Spleen (tissue), 11 donors: ENCODE measurements at regions not wholly inside any gene's neighbourhood (a gene's known extent, or its start where the extent isn't known, plus 50 kb on each side); places are given as distances from the start of the nearest gene placed in this dataset.

Experiments
- DNase-seq: peaks from one replicate; pipeline ENCODE4 v3.0.0-alpha.2; 2020
- H3K27ac ChIP-seq, 8 donors: fragments of 200-600 bp; sonication (generic) in 7 of 8; 1 replicate in 4 of 8; 2 replicates in 4 of 8; pipeline versions ENCODE4 v1.5.0 to v1.8.0; 2016 to 2021; ENCODE audit warnings: inconsistent platforms in 4 of 8, mild to moderate bottlenecking in 4 of 8, moderate library complexity in 1 of 8
- H3K27me3 ChIP-seq, 7 donors: fragments of 200-600 bp; sonication (generic) in 6 of 7; replicated peaks in 1 of 7; 1 replicate in 4 of 7; 2 replicates in 3 of 7; pipeline versions ENCODE4 v1.5.0 to v1.8.0; 2016 to 2021; ENCODE audit warnings: inconsistent platforms in 3 of 7, mild to moderate bottlenecking in 1 of 7
- H3K36me3 ChIP-seq, 6 donors: fragments of 200-600 bp; sonication (generic) in 5 of 6; 1 replicate in 4 of 6; 2 replicates in 2 of 6; pipeline versions ENCODE4 v1.5.0 to v1.8.0; 2016 to 2021; ENCODE audit warnings: inconsistent platforms in 2 of 6
- H3K4me1 ChIP-seq, 6 donors: fragments of 200-600 bp; sonication (generic) in 5 of 6; 1 replicate in 3 of 6; 2 replicates in 3 of 6; pipeline versions ENCODE4 v1.5.0 to v1.8.0; 2016 to 2021; ENCODE audit warnings: inconsistent platforms in 3 of 6
- H3K4me3 ChIP-seq, 8 donors: fragments of 200-600 bp; sonication (generic) in 7 of 8; 1 replicate in 4 of 8; 2 replicates in 4 of 8; pipeline versions ENCODE4 v1.5.0 to v1.8.0; 2016 to 2021; ENCODE audit warnings: inconsistent platforms in 4 of 8, mild to moderate bottlenecking in 4 of 8, moderate library complexity in 2 of 8
- H3K9me3 ChIP-seq, 8 donors: fragments of 200-600 bp; sonication (generic) in 7 of 8; 1 replicate in 4 of 8; 2 replicates in 4 of 8; pipeline versions ENCODE4 v1.5.0 to v1.8.0; 2016 to 2021; ENCODE audit warnings: inconsistent platforms in 4 of 8
- POLR2A ChIP-seq, 3 donors: fragments of 450-650 bp; IDR thresholded peaks; one replicate each; pipeline ENCODE4 v1.5.1; 2017; ENCODE audit warnings: antibody characterized with exemption in 3 of 3, mild to moderate bottlenecking in 1 of 3
- POLR2AphosphoS5 ChIP-seq, 3 donors: sonication (generic); formaldehyde crosslinking; IDR thresholded peaks; one replicate each; pipeline ENCODE4 v1.5.1; 2017; ENCODE audit warnings: antibody characterized with exemption in 3 of 3
- WGBS, 5 donors: extraction: QIAGEN DNeasy Blood & Tissue Kit in 3 of 5; methylation state at CpG; one replicate each; pipeline versions ENCODE4 v1.1.5 to v1.1.7; 2013 to 2018; 5-methylcytosine and 5-hydroxymethylcytosine counted together
- intact Hi-C: fragments of 100-400 bp; cut with DNase I; formaldehyde crosslinking; loops from one replicate; pipeline ENCODE4 v1.15.0; 2023; ENCODE audit warnings: low total_unique reads
- TF ChIP-seq, protein P1 (sequence below), 11 experiments: fragments of 200-600 bp in 7 of 11; fragments of 450-650 bp in 4 of 11; sonication (generic) in 4 of 11; IDR thresholded peaks in 8 of 11; conservative IDR thresholded peaks in 3 of 11; 1 replicate in 7 of 11; 2 replicates in 4 of 11; pipeline versions ENCODE4 v1.4.0 to v1.8.0; 2016 to 2021; ENCODE audit warnings: antibody characterized with exemption in 11 of 11, inconsistent platforms in 4 of 11, mild to moderate bottlenecking in 1 of 11
- donor health status: healthy with polysubstance abuse.
- donor health status: DM: no; HTN: no; CAD: no; lungs with moderate emphysema.
- donor health status: DM: no; HTN: no; CAD: no.
- donor health status: Bipolar disorder and iron deficiency.
- donor health status: healthy.
- donor health status: DM: no; HTN: no; CAD: no.
- donor health status: DM: yes; HTN: yes; CAD: no.

GRCh38 chr16:52647588-52647987 is 100.6 kb upstream of the TOX3 start:
- Histone ChIP-seq H3K27ac (no peak overlapping the region), H3K4me1 (no peaks in the 10 kb centered on the region), H3K36me3 (no peaks in the 10 kb centered on the region), H3K27me3 (no peaks in the 10 kb centered on the region), H3K4me3 (no peak overlapping the region), H3K9me3 (no peaks in the 10 kb centered on the region)
- intact Hi-C loops: no loop called here
- WGBS, 5 donors: 71 to 79% (median 73%) methylated on average over 2 of the region's 2 CpGs
- TF ChIP-seq, protein P1, sequence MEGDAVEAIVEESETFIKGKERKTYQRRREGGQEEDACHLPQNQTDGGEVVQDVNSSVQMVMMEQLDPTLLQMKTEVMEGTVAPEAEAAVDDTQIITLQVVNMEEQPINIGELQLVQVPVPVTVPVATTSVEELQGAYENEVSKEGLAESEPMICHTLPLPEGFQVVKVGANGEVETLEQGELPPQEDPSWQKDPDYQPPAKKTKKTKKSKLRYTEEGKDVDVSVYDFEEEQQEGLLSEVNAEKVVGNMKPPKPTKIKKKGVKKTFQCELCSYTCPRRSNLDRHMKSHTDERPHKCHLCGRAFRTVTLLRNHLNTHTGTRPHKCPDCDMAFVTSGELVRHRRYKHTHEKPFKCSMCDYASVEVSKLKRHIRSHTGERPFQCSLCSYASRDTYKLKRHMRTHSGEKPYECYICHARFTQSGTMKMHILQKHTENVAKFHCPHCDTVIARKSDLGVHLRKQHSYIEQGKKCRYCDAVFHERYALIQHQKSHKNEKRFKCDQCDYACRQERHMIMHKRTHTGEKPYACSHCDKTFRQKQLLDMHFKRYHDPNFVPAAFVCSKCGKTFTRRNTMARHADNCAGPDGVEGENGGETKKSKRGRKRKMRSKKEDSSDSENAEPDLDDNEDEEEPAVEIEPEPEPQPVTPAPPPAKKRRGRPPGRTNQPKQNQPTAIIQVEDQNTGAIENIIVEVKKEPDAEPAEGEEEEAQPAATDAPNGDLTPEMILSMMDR (IDR thresholded peaks at IDR 0.05 in 8 of 11, conservative IDR thresholded peaks at IDR 0.05 in 3 of 11): no peak
- TF ChIP-seq POLR2AphosphoS5 (IDR thresholded peaks at IDR 0.05): no peak
- TF ChIP-seq POLR2A (IDR thresholded peaks at IDR 0.05): no peak
- DNase-seq: no peak

- 76 to 82% (median 79%) methylated on average over 3 of the region's 3 CpGs for WGBS, 5 donors
- no peaks in the 10 kb centered on the region for H3K4me1 ChIP-seq
- H3K27me3 ChIP-seq: no peaks in the 10 kb centered on the region
- H3K27ac ChIP-seq: no peak overlapping the region
- no peak overlapping the region for H3K4me3 ChIP-seq
- intact Hi-C loops: no loop called here
- no peaks in the 10 kb centered on the region for H3K9me3 ChIP-seq
- no peak for DNase-seq
- TF ChIP-seq, protein P1 (IDR thresholded peaks at IDR 0.05 in 8 of 11, conservative IDR thresholded peaks at IDR 0.05 in 3 of 11): no peak
- no peak for TF ChIP-seq POLR2A (IDR thresholded peaks at IDR 0.05)
- no peak for TF ChIP-seq POLR2AphosphoS5 (IDR thresholded peaks at IDR 0.05)
- H3K36me3 ChIP-seq: no peaks in the 10 kb centered on the region
Observed at GRCh38 chr16:52643006-52643405, 96.1 kb upstream of the TOX3 start.

- TF ChIP-seq, protein P1 (IDR thresholded peaks at IDR 0.05 in 8 of 11, conservative IDR thresholded peaks at IDR 0.05 in 3 of 11): no peak
- TF ChIP-seq POLR2AphosphoS5 (IDR thresholded peaks at IDR 0.05) (no peak), POLR2A (IDR thresholded peaks at IDR 0.05) (no peak)
- H3K36me3 ChIP-seq: no peaks in the 10 kb centered on the region
- H3K4me1 ChIP-seq: no peaks in the 10 kb centered on the region
- intact Hi-C loops: no loop called here
- no peaks in the 10 kb centered on the region for H3K27me3 ChIP-seq
- no peak for DNase-seq
- H3K9me3 ChIP-seq: peaks cover 0 to 38% (median 20%) of the 10 kb centered on the region in 8 donors
- 85 to 91% (median 88%) methylated on average over 5 of the region's 5 CpGs for WGBS, 5 donors
- no peak overlapping the region for H3K27ac ChIP-seq
- no peak overlapping the region for H3K4me3 ChIP-seq
Observed at GRCh38 chr16:52634528-52634927, 87.6 kb upstream of the TOX3 start.

DNA sequence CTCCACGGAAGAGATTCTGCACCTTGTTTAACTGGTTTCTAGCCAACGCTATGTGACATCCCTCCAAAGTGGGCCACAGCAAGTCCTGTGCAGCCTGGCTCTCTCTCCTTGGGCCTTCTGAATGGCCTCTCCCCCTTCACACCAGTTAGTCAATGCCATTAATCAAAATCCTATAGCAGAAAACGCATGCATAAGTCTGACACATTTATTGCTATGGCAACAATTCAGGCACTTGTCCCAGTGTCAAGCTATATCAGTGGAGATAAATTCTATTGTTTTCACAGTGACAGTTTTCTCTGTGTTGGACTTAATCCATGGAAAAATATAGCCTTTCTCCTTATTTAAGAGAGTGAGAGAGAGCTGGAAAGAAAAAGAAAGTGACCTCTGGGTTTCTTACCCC is 87.2 kb upstream of the TOX3 start:
- Histone ChIP-seq H3K27me3 (no peaks in the 10 kb centered on the region), H3K4me1 (no peaks in the 10 kb centered on the region), H3K27ac (no peak overlapping the region), H3K9me3 (peaks cover 0 to 38% (median 20%) of the 10 kb centered on the region in 8 donors), H3K4me3 (no peak overlapping the region), H3K36me3 (no peaks in the 10 kb centered on the region)
- TF ChIP-seq POLR2AphosphoS5 (IDR thresholded peaks at IDR 0.05) (no peak), POLR2A (IDR thresholded peaks at IDR 0.05) (no peak)
- TF ChIP-seq, protein P1 (IDR thresholded peaks at IDR 0.05 in 8 of 11, conservative IDR thresholded peaks at IDR 0.05 in 3 of 11): no peak
- no peak for DNase-seq
- intact Hi-C loops: no loop called here
- WGBS, 5 donors: 52 to 70% (median 55%) methylated on average over 3 of the region's 3 CpGs
